ENCODE measurements at regions not wholly inside any gene's neighbourhood (a gene's known extent, or its start where the extent isn't known, plus 50 kb on each side); places are given as distances from the start of the nearest gene placed in this dataset.

DNA sequence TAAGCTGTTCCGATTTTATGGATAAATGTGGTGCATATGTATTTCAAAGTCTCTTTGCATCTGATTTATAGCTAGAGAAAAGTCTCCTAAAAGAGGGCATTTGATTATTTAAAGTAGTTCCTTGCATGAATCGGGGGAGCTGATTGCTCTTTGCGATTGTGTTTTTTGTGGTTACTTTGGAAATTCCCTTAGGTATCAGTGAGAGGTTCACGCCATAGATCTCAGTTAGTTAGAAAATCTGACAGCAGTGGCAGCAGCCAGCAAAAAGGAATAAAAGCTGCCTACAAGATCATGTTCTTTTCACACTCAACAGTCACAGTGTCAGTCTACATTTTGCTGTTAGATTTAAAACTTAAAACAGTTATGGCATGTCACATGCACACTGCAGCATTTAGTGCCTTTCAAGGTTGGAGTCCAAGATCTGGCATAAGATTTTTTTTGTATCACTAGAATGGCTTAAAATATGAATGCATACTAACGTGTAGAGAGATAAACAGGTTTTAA lies 436.5 kb upstream of the PCDH20 start:
- TF ChIP-seq SUZ12 (IDR thresholded peaks at IDR 0.05; ENCODE audit: extremely low read depth, insufficient read depth, insufficient read length), result no peak
- no peak for TF ChIP-seq ZNF274 (IDR thresholded peaks at IDR 0.05; ENCODE audit: low read depth, low read length)
- TF ChIP-seq YY1 (IDR thresholded peaks at IDR 0.05; ENCODE audit: insufficient read depth, insufficient read length), result no peak
- Histone ChIP-seq H3K4me3 (ENCODE audit: insufficient read length, low read depth) (no peak overlapping the region), H3K27me3 (ENCODE audit: insufficient read depth, insufficient read length) (no peaks in the 10 kb centered on the region), H3K9ac (ENCODE audit: insufficient read length, low read depth) (no peak overlapping the region), H3K9me3 (ENCODE audit: insufficient read depth, low read length) (no peaks in the 10 kb centered on the region), H3K36me3 (ENCODE audit: insufficient read depth, insufficient read length, low read length) (no peaks in the 10 kb centered on the region), H3K4me1 (ENCODE audit: insufficient read depth, insufficient read length) (no peaks in the 10 kb centered on the region)
- DNase-seq (ENCODE audit: low read depth, low spot score), result no peak

DNA sequence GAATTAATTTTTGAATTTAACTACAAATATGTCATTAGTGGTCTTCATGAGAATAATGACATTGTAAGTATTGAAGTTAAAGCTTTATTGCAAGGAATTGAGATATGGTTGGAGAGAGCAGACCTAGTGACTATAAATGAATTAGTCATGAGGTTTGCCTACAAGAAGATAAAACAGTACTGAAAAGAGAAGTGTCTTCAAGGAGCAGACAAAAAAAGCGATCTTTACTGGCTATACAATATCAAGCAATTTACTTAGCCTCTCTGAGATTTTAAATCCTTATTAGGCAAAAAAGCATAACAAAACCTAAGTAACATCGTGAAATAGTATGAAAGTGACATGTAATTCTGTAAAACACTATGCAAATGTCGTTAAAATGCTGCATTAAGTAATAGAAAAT lies 435.1 kb upstream of the PCDH20 start:
- H3K27me3 ChIP-seq (ENCODE audit: insufficient read depth, insufficient read length), result no peaks in the 10 kb centered on the region
- TF ChIP-seq SUZ12 (IDR thresholded peaks at IDR 0.05; ENCODE audit: extremely low read depth, insufficient read depth, insufficient read length) (no peak), YY1 (IDR thresholded peaks at IDR 0.05; ENCODE audit: insufficient read depth, insufficient read length) (no peak), ZNF274 (IDR thresholded peaks at IDR 0.05; ENCODE audit: low read depth, low read length) (no peak)
- no peaks in the 10 kb centered on the region for H3K4me1 ChIP-seq (ENCODE audit: insufficient read depth, insufficient read length)
- H3K4me3 ChIP-seq (ENCODE audit: insufficient read length, low read depth), result no peak overlapping the region
- H3K9ac ChIP-seq (ENCODE audit: insufficient read length, low read depth), result no peak overlapping the region
- H3K36me3 ChIP-seq (ENCODE audit: insufficient read depth, insufficient read length, low read length), result no peaks in the 10 kb centered on the region
- no peaks in the 10 kb centered on the region for H3K9me3 ChIP-seq (ENCODE audit: insufficient read depth, low read length)
- DNase-seq (ENCODE audit: low read depth, low spot score), result no peak

DNA sequence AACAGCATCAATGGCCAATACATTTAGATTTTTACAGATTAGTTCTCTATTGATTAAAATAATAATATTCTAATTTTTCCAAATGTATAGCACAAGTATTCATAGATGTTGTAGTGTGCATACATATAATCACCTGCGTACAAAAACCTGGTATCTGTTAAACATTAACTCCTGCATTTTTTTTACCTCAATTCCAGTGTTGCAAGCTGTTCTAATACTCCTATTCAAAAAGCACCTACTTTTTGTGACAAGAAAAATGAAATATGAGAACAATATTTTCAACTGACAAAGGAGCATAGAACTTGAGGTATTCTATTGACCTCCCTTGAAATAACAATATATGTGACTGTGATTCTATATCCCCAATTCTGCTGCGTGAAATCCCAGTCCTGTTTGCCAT lies 422.9 kb upstream of the PCDH20 start:
- Histone ChIP-seq H3K36me3 (ENCODE audit: insufficient read depth, insufficient read length, low read length) (no peaks in the 10 kb centered on the region), H3K4me3 (ENCODE audit: insufficient read length, low read depth) (no peak overlapping the region)

DNA sequence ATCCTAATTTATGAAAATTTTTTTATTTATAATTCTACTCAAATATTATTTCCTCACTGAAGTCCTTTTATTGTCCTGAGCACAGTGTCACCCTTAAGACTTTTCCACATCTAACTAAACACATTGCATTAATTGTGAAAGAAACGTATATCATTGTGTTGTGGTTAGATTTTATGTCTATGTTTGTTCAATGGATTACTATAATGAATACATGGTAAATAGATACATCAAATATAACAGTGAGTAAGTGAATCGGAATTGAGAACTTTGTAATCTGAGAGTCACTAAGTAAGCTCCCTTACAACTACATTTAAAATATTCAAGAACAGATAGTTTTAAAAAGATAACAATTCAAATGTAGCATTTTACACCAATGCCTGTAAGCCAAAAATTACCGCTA lies 417.6 kb upstream of the PCDH20 start:
- Histone ChIP-seq H3K9me3 (ENCODE audit: insufficient read depth, low read length) (no peaks in the 10 kb centered on the region), H3K36me3 (ENCODE audit: insufficient read depth, insufficient read length, low read length) (no peaks in the 10 kb centered on the region), H3K4me1 (ENCODE audit: insufficient read depth, insufficient read length) (no peaks in the 10 kb centered on the region), H3K4me3 (ENCODE audit: insufficient read length, low read depth) (no peak overlapping the region), H3K27me3 (ENCODE audit: insufficient read depth, insufficient read length) (no peaks in the 10 kb centered on the region), H3K9ac (ENCODE audit: insufficient read length, low read depth) (no peak overlapping the region)
- no peak for TF ChIP-seq ZNF274 (IDR thresholded peaks at IDR 0.05; ENCODE audit: low read depth, low read length)
- TF ChIP-seq YY1 (IDR thresholded peaks at IDR 0.05; ENCODE audit: insufficient read depth, insufficient read length), result no peak
- TF ChIP-seq SUZ12 (IDR thresholded peaks at IDR 0.05; ENCODE audit: extremely low read depth, insufficient read depth, insufficient read length), result no peak
- no peak for DNase-seq (ENCODE audit: low read depth, low spot score)

More for the DNA sequence above, 422.9 kb upstream of the PCDH20 start:
- TF ChIP-seq ZNF274 (IDR thresholded peaks at IDR 0.05; ENCODE audit: low read depth, low read length) (no peak), YY1 (IDR thresholded peaks at IDR 0.05; ENCODE audit: insufficient read depth, insufficient read length) (no peak), SUZ12 (IDR thresholded peaks at IDR 0.05; ENCODE audit: extremely low read depth, insufficient read depth, insufficient read length) (no peak)
- H3K27me3 ChIP-seq (ENCODE audit: insufficient read depth, insufficient read length), result no peaks in the 10 kb centered on the region
- no peaks in the 10 kb centered on the region for H3K4me1 ChIP-seq (ENCODE audit: insufficient read depth, insufficient read length)
- no peak overlapping the region for H3K9ac ChIP-seq (ENCODE audit: insufficient read length, low read depth)
- H3K9me3 ChIP-seq (ENCODE audit: insufficient read depth, low read length), result no peaks in the 10 kb centered on the region
- no peak for DNase-seq (ENCODE audit: low read depth, low spot score)

DNA sequence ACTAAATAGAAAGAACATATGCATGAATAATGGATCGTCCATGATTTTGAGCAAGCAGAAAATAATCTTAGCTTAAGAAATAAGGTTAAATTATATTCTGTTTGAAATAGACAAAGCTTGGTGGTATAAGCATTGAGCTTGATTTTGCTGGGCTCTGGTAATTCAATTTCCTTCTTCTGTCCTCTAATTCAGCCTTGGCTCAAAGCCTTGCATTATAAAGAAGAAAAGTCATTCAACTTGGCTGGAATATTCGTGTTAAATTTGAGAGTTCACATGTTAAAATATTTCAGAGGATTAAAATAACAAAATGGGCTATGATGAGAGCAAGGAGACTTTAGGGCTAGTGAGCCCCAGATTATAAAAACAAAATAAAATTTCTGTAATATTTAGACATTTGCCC lies 415.4 kb upstream of the PCDH20 start:
- Histone ChIP-seq H3K9me3 (ENCODE audit: insufficient read depth, low read length) (no peaks in the 10 kb centered on the region), H3K9ac (ENCODE audit: insufficient read length, low read depth) (no peak overlapping the region), H3K36me3 (ENCODE audit: insufficient read depth, insufficient read length, low read length) (no peaks in the 10 kb centered on the region), H3K27me3 (ENCODE audit: insufficient read depth, insufficient read length) (no peaks in the 10 kb centered on the region), H3K4me3 (ENCODE audit: insufficient read length, low read depth) (no peak overlapping the region), H3K4me1 (ENCODE audit: insufficient read depth, insufficient read length) (no peaks in the 10 kb centered on the region)
- no peak for DNase-seq (ENCODE audit: low read depth, low spot score)
- TF ChIP-seq SUZ12 (IDR thresholded peaks at IDR 0.05; ENCODE audit: extremely low read depth, insufficient read depth, insufficient read length), result no peak
- TF ChIP-seq ZNF274 (IDR thresholded peaks at IDR 0.05; ENCODE audit: low read depth, low read length), result no peak
- no peak for TF ChIP-seq YY1 (IDR thresholded peaks at IDR 0.05; ENCODE audit: insufficient read depth, insufficient read length)

DNA sequence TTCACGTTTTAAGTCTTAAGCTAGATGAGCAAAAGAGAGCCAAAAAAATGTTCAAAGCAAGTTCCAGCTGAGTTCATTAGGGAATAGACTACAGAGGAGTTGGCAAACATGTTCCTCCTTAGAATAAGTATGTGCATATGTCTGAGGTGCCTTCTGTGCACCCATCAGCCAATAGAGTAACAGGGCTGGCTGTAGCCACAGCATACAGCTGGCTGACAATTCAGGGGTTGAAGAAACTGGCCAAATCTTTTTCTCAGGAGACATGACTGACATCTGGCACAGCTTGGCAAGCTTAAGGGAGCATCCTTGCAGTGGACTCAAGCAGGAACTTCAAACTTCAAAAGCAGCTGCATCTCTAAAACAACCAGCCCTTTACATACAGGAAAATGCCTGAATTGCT lies 414.8 kb upstream of the PCDH20 start:
- DNase-seq (ENCODE audit: low read depth, low spot score), result no peak
- Histone ChIP-seq H3K4me3 (ENCODE audit: insufficient read length, low read depth) (no peak overlapping the region), H3K27me3 (ENCODE audit: insufficient read depth, insufficient read length) (no peaks in the 10 kb centered on the region), H3K4me1 (ENCODE audit: insufficient read depth, insufficient read length) (no peaks in the 10 kb centered on the region), H3K9ac (ENCODE audit: insufficient read length, low read depth) (no peak overlapping the region), H3K36me3 (ENCODE audit: insufficient read depth, insufficient read length, low read length) (no peaks in the 10 kb centered on the region), H3K9me3 (ENCODE audit: insufficient read depth, low read length) (no peaks in the 10 kb centered on the region)
- TF ChIP-seq SUZ12 (IDR thresholded peaks at IDR 0.05; ENCODE audit: extremely low read depth, insufficient read depth, insufficient read length) (no peak), ZNF274 (IDR thresholded peaks at IDR 0.05; ENCODE audit: low read depth, low read length) (no peak), YY1 (IDR thresholded peaks at IDR 0.05; ENCODE audit: insufficient read depth, insufficient read length) (no peak)

DNA sequence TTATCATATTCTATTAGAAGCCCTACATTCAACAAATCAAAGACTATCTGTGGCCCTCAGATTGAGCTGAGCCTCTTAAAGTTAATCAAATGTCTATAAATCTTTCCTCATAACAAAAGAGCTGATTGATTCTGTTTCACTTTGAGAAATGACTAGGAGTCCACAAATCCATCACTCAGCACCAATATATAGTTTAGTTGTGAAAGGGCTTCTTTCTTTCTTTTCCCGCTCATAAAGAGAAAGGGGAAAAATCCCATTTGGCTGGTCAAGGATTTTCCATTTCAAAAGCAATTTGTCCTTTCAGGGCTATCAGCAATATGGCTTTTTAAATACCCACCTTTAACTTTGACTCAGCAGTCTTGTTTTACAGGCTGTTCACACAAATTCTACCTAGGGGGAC lies 408.5 kb upstream of the PCDH20 start:
- Histone ChIP-seq H3K36me3 (ENCODE audit: insufficient read depth, insufficient read length, low read length) (no peaks in the 10 kb centered on the region), H3K9ac (ENCODE audit: insufficient read length, low read depth) (no peak overlapping the region), H3K9me3 (ENCODE audit: insufficient read depth, low read length) (no peaks in the 10 kb centered on the region), H3K4me1 (ENCODE audit: insufficient read depth, insufficient read length) (no peaks in the 10 kb centered on the region), H3K27me3 (ENCODE audit: insufficient read depth, insufficient read length) (no peaks in the 10 kb centered on the region), H3K4me3 (ENCODE audit: insufficient read length, low read depth) (no peak overlapping the region)
- no peak for DNase-seq (ENCODE audit: low read depth, low spot score)
- TF ChIP-seq SUZ12 (IDR thresholded peaks at IDR 0.05; ENCODE audit: extremely low read depth, insufficient read depth, insufficient read length), result no peak
- no peak for TF ChIP-seq ZNF274 (IDR thresholded peaks at IDR 0.05; ENCODE audit: low read depth, low read length)
- no peak for TF ChIP-seq YY1 (IDR thresholded peaks at IDR 0.05; ENCODE audit: insufficient read depth, insufficient read length)
